GM18499 (cell line): ENCODE measurements at regions not wholly inside any gene's neighbourhood (a gene's known extent, or its start where the extent isn't known, plus 50 kb on each side); places are given as distances from the start of the nearest gene placed in this dataset.

Experiments
- ATAC-seq: cut with Tn5 transposase; IDR thresholded peaks from one replicate; pipeline ENCODE4 v1.9.1; 2021; ENCODE audit warnings: moderate number of reproducible peaks; ENCODE audit not compliant: insufficient read depth, unreplicated experiment

DNA sequence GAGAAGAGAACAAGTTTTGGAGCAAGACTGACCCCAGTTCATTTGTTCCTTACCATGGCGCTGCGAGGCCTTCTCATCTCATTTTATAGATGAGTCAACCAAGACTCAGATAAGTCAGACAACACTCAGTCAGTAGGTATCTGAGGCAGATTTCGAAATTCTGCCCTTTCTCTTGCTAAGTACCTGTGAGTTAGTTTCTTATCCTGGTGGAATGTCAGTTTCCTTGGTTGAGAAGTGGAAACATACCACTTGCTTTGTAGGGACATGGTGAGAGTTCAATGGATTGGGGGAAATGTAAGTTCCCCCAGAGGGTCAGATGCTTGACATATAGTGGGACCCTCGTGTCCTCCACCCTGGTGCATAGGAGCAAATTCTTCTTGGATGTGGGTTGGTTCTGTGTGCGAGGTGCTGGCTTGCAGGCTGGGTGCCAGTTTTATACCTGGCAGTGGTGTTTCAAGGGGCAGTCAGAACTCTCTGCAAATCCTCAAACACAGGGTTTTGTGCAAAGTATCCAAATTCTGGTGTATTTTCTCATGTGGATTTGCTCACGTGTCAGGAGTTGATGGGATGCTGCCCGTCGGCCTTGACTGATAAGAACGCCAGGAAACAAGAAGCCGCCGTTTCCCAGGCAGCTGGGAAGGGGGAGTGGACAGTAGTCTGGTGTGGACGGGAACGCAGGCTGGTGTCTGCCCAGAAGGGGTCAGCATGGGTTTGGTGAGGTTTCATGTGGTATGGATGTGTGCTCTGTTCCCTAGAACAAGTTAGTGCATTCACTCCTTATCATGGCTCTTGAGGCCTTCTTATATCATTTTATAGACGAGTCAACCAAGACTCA is 61.1 kb upstream of the CIBAR2 start:
- ATAC-seq, result no peak

DNA sequence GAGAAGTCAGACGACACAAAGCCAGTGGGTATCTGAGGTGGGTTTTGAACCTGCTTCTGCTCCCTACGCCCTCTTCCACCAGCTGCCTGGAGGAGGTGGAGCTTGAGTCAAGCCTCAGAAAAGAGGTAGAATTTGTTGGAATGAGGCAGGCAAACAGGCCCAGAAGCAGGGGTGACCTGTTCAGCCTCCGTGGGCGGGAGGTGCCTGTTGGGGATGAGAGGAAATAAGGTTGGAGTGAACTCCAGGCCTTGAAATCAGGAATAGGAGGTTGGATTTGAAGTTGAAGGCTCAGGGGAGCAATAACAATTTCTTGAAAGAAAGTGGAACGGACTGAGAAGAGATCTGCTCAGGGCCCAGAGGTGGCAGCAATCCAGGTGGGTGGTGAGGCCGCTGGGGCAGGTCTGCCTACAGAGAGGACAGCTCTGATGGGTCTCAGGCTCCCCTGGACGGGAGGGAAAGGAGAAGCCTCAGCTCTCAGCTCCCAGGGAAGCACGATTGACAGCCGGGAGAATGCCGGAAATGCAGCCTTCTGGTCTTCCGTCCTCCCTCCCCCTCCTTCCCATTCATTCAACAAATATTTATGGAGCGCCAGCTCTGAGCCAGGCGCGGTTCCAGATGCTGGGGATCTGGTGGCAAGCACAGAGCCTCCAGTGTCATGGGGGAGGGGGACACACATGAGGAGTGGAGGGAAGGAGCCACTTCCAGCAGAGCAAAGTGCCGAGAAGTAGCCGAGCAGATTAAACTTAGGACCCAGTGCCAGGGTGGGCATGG is 61.9 kb upstream of the CIBAR2 start:
- ATAC-seq, result no peak

DNA sequence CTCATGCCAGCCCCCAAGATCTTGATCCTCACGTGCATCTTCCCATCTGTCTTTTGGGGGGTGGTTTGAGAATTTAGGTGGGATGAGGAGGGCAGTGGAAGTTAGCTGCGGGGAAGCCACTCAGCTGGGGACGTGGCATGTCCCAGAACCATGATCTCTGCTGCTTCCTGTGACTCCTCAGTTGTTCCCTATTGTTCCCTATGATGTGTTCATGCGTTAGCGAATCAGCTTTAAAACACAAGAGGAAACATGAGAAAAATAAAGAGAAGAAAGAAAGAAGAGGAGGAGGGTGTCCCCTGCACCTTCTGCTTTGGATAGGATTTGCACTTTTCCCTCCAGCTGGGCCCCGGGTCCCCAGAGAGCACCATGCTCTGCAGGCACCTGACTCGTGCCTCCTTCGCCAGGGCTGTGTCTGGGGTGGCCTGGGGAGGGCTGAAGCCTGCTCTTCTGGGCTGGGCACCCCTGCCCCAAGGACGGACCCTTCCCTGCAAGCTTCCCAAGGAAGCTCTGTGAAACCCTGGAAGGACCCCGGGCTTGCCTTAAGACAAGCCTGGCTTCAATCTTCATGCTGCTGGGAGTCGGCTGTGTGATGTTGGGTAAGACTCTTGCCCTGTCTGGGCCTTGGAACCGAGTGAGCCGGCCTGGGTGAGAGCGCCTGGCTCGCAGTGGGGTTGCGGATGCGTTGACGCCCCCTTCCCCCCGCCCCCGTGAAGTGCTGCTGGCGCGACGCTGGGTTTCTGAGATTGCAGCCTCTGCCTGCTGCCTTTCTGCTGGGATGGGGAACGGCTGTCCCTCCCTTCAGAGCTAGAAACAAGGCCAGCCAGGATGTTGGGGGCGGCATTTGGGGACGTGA is 62.8 kb upstream of the CIBAR2 start:
- ATAC-seq, result no peak

DNA sequence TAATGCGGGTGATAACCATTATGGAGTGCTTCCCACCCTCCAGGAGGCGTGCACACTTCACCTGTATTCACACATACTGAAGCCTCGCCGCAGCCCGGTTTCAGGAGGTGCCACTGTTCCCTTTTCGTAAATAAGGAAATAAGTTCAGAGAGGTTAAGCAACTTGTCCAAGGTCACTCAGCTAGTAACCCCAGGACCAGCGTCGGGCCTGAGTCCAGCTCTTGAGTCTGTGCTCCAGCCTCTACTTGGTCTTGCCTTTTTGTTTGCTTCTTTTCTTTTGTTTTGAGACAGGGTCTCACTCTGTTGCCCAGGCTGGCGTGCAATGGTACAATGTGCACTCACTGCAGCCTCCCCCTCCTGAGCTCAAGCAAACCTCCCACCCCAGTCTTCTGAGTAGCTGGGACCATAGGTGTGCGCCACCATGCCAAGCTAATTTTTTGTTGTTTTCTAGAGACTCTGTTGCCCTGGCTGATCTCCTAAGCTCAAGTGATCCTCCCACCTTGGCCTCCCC is 63.5 kb upstream of the CIBAR2 start:
- ATAC-seq, result no peak

DNA sequence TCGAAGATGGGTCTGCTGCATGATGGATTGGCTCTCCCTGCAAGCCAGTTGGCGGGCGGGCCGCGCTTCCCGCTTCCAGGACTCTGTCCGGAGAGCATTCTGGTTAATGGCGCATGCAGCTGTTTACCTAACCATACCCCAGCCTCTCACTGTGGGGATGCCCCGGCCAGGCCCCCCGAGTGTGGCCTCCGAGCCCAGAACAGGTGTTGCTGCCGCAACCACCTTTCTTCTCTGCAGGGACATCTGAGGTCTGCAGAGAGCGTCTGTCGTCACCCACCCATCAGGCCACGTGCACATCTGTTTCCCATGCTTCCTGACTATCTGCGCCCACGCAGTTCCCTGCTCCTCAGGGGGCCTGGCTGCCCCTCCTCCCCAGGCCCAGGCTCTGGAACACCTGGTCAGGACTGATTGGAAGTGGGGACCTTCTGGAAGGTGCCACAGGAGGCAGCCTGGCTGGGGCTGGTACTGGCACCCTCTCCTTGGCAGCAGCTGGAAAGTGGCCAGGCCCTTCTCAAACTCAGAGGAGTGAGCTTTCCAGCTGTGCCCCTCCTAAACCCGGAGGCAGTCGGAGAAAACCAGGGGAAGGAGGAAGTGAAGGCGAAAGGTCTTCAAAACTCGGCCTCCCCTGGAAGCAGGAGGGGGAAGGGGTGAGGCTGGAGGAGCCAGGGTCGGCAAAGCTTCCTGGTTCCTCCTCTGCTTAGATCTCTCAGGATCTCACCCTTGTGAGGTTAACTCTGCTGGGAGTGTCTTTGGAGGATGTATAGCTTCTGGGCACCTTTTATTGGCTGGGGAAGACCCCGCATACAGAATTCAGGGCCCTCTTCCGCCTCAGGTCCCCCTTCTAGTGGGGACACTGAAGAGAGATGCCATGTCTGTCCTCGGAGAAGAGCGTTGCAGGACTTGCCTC is 64.5 kb upstream of the CIBAR2 start:
- no peak for ATAC-seq

DNA sequence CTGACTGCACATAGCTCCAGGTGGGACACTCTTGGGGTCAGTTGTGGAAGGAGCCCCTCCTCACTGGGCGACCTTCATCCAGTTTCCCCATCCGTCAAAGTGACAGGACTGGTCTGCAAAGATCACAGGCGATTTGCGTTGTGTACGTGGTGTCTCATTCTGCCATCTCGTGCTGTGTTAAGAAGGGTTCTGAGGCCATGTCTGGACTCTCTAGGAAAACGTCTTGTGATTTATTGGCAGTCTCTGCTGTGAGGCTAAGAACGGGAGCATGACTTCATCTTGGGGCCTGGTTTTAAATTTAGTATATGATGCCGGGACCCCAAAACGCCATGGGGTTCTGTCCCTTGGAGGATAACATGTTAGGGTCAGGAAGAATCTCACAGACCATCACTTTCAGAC is 65.2 kb upstream of the CIBAR2 start:
- ATAC-seq, result no peak

DNA sequence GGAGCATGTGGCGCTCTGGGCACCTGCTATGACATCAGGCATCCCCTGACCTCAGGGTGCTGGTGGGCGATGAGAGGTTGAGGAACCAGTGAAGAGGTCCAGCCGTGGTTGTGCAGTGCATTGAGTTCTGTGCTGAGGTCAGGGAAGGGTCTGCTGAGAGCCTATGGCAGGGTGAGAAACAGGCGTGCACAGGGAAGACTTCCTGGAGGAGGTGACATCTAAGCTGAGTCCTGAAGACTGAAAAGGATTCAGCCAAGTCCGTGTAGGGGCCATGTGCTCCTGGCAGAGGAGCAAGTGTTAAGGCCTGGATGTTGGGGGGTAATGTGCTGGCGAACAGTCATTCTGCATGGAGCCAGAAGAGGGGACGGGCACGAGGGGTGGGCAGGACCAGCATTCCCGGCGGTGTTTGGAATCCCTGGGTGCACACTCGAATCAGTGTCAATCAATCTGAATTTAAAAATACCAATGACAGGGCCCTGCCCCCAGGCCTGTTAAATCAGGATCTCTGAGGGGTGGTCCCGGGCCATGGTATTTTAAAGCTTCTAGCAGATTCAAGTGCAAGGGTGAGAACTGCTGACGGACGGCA is 65.8 kb upstream of the CIBAR2 start:
- ATAC-seq, result no peak

DNA sequence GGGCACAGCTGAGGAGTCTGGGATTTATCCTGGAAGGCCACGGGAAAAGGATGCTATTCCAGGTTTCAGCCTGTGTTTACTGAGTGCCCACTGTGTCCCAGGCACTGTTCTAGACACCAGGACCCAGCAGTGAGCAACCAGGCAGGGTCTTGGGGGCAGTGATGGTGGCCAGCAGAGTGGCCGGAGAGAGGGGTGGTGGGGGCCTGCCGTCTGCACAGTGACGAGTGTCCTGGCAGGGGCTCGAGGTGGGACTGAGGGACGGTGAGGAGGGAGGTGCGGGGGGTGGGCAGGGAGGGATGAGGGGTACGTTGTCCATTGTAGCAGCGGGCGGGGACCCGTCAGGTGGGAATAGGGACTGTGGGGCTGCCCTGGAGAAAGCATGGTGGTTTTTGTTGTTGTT is 66.3 kb upstream of the CIBAR2 start:
- ATAC-seq, result no peak

DNA sequence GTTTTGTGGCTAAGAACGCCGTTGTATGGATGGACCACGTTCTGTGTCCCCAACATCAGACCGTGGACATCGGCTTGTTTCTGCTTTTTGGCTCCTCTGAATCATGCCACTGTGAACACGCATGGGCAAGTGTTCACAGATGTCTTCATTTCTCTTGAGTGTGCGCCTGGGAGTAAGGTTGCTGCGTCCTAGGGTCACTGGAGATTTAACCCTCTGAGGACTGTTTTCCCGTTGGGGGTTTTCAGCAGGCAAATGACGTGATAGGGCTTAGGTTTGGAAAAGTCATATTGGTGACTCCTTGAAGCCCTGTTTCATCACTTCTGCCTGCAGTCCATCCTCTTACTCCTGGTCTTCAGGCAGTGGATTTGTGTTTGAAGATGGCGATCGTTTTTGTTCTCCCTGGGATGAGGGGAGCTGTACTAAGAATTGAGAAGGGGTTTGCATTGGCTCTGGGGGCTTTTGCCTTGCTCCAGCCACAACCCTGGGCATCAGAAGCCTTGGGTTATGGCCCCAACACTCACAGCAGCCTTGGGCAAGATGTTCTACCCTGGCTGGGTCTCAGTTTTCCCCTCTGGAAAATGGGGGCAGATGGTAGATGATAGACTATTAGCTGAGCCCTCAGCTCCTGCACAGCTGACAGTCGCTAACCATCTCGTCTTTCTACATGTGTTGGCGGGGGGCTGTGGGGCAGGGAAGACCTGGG is 67.2 kb upstream of the CIBAR2 start:
- ATAC-seq, result no peak

DNA sequence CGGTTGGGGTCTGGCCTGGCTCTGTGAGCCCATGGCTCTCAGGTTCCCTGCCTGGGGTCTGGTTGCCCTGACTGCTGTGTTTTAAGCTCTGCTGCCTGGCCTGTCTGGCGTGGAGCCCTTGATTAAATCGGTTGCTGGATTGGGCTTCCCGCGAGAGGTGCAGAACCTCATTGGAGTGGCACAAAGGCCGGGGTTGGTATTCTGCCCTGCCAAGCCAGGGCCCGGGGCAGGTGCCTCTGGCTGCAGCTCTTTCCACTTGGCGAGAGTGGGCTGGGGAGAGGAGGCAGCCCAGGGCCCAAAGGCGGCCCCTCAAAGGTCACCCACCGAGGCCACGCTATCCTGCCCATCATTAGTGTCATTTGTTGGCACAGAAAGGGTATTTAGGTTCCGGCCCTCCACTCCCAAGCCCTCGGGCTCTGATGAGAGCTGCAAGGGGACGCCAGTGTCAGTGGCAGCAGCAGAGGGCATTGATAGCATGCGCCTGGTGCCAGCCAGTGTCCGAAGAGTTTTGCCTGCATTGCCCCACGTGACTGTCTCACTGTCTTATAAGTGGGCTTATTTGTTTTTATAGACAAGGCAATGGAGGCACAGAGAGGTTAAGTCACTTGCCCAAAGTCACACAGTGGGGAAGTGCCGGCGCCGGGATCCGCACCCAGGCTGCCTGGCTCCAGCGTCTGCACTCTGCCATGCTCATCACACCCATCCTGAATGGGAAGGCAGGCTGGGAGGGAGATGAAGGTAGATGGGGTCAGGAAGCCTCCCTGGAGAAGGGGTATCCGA is 68.0 kb upstream of the CIBAR2 start:
- ATAC-seq, result no peak

DNA sequence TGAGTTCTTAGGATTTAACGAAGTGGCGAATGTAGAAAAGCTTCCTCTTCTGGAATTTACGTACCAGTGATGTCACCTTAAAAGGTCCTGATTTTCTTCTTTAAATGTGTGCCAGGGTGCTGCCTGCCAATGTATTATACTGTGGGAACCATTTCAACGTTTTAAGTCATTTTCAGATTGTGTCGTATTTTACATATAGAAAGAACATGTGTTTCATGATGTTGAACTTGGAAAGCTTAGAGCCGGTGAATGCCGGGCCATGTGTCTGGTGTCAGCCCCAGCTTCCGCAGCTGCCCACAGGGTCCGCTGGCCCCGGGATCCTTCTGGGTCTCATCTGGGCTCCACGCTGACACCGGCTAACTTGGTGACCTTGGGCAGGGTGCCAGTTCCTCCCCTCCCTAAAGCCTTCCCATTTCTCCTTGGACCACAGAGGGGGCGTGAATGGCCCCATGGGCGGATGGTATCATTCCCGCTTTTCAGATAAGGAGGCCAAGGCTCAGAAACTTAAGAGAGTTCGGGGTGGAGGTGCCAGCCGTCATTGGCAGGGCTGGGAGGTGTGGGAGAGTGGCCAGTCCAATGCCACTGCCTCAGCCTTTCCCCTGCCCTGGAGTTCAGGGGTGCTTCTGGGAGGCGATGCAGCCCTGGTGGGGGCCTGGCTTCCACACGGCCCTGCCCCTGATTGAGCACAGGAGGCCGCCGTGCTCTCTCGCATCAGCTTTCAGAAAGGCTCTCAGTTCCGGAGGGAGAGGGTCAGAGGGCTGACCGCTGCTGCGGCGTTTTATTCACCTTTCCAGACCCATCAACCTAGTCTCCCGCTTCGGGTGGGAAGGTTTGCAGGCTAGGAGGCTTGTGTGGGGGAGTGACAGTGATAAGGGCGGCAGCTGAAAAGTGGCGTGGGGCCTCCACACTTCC is 68.8 kb upstream of the CIBAR2 start:
- ATAC-seq, result no peak

DNA sequence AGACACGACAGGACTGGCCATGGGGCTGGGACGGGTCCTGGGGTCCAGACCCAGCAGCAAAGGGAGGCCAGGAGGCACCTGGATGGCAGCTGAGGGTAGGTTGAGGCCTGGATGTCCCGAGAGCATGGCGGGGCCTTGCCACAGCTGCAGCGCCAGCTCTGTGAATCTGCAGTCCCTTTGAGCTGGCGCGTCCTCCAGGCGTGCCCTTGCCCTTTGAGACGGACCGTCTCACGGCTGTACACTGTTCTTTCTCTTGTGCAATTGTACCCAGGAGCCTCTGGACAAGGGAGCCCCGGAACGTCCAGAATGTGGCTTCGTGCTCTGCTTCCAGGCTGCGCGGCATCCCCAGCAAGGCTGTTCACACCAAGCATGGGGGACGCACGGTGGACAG is 69.5 kb upstream of the CIBAR2 start:
- ATAC-seq, result no peak

DNA sequence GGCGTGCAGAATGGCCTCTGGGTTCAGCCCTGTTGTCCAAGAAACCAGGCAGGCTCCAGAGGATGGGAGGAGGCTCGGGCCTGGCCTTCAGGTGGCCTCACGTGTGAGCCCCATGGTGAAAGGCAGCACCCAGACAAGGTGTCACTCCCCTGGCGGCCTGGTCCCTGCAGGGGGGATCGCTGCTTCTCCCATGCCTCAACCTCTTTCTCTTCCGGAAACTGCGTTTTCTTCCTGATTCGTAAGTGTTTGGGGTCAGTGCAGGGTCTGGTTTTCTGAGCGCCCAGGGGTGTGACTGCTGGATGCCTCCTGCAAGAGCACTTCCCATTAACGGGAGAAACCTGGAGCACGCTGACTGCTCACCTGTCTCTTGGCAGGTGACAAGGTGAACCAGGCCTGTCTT is 70.0 kb upstream of the CIBAR2 start:
- ATAC-seq, result no peak

DNA sequence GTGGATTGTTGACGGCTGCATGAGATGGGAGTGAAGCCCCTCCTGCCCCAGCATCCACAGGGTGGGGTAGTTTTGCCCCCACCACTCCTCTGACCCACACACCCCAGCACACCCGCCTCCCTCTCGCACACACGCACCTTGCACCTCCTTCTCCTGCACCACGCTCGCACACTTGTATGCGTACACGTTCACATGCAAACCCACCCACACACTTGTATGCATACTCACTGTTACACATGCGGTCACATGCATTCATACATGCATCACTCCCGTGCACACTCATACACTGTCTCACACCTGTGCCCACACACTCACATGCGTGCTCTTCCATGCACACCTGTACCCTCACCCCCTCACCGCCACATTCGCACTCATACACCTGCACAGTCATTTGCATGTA is 70.5 kb upstream of the CIBAR2 start:
- ATAC-seq, result no peak

DNA sequence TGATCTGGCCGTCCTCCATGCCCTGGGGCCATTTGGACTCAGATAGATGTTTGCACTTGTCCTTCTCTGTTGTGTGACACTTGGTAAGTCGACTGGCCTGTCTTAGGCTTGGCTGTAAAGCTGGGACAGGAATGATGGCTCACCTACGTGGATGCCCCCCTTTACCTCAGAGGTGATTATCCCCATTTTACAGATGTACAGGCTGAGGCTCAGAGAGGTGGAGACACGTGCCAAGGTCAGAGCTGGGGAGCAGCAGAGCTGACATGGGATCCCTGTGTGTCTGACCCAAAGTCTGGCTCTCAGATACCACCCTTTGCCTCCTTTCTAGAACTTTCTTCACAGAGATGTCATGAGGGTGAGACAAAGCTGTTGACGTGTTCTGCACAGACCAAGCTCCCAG is 71.3 kb upstream of the CIBAR2 start:
- ATAC-seq, result no peak

DNA sequence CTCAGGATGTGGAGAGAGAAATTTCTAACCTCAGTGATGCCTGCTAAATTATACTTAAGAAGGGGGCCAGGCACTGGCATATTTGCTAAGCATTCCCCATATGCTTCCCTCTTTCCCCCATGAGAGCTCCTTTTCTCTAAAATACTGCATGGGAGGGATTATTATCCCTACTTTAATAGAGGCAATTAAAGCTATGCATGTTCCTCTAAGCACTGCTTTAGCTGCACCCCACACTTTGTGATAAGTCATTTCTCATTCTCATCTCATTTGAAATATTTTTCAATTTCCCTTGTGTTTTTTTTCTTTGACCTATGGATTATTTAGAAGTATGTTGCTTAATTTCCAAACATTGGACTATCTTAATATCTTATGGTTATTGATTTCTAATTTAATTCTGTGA is 72.1 kb upstream of the CIBAR2 start:
- no peak for ATAC-seq
